H9 (cell line): ENCODE measurements at regions not wholly inside any gene's neighbourhood (a gene's known extent, or its start where the extent isn't known, plus 50 kb on each side); places are given as distances from the start of the nearest gene placed in this dataset.

Experiments
- DNase-seq: peaks from one replicate; pipeline ENCODE4 v3.0.0-alpha.2; 2017
- H2AFZ ChIP-seq: one replicate; pipeline ENCODE4 v1.6.1; 2013; ENCODE audit warnings: mild to moderate bottlenecking, low read length, control low read depth, moderate library complexity
- H2AK5ac ChIP-seq: 2 replicates; pipeline ENCODE4 v1.6.1; 2013; ENCODE audit warnings: low read length, control low read depth, mixed read lengths; ENCODE audit not compliant: insufficient read length
- H2BK120ac ChIP-seq: one replicate; pipeline ENCODE4 v1.6.1; 2013; ENCODE audit warnings: low read depth, mild to moderate bottlenecking, low read length, control low read depth, inconsistent platforms; ENCODE audit not compliant: poor library complexity, severe bottlenecking
- H2BK12ac ChIP-seq: 2 replicates; pipeline ENCODE4 v1.6.1; 2013; ENCODE audit warnings: low read length, control low read depth, mixed read lengths, low read depth; ENCODE audit not compliant: insufficient read length
- H2BK15ac ChIP-seq: 2 replicates; pipeline ENCODE4 v1.6.1; 2013; ENCODE audit warnings: low read depth, low read length, control low read depth
- H2BK20ac ChIP-seq: one replicate; pipeline ENCODE4 v1.6.1; 2013; ENCODE audit warnings: low read depth, mild to moderate bottlenecking, low read length, control low read depth, inconsistent platforms; ENCODE audit not compliant: poor library complexity, severe bottlenecking
- H2BK5ac ChIP-seq: 2 replicates; pipeline ENCODE4 v1.6.1; 2013; ENCODE audit warnings: low read length, control low read depth, mixed read lengths; ENCODE audit not compliant: insufficient read length
- H3K14ac ChIP-seq: 2 replicates; pipeline ENCODE4 v1.6.1; 2013; ENCODE audit warnings: low read length, control low read depth; ENCODE audit not compliant: insufficient read depth
- H3K18ac ChIP-seq: 2 replicates; pipeline ENCODE4 v1.6.1; 2013; ENCODE audit warnings: low read depth, mild to moderate bottlenecking, mixed read lengths, low read length, control low read depth; ENCODE audit not compliant: insufficient read length
- H3K23ac ChIP-seq: 2 replicates; pipeline ENCODE4 v1.6.1; 2013; ENCODE audit warnings: low read length, control low read depth, mixed read lengths, low read depth; ENCODE audit not compliant: insufficient read length
- H3K23me2 ChIP-seq: 2 replicates; pipeline ENCODE4 v1.6.1; 2013; ENCODE audit warnings: low read depth, mild to moderate bottlenecking, mixed read lengths, low read length, control low read depth; ENCODE audit not compliant: insufficient read length, poor library complexity, severe bottlenecking
- H3K27ac ChIP-seq: 2 replicates; pipeline ENCODE4 v1.5.1; 2013; ENCODE audit warnings: low read length, control low read depth, mixed read lengths, low read depth; ENCODE audit not compliant: insufficient read length
- H3K27me3 ChIP-seq: 2 replicates; pipeline ENCODE4 v1.6.1; 2013; ENCODE audit warnings: low read length, control low read depth, inconsistent platforms; ENCODE audit not compliant: insufficient read depth
- H3K4ac ChIP-seq: 2 replicates; pipeline ENCODE4 v1.6.1; 2013; ENCODE audit warnings: low read depth, mild to moderate bottlenecking, control low read depth, inconsistent platforms, low read length, moderate library complexity
- H3K4me1 ChIP-seq: 2 replicates; pipeline ENCODE4 v1.6.1; 2013; ENCODE audit warnings: low read length, control low read depth, inconsistent platforms; ENCODE audit not compliant: insufficient read depth
- H3K4me2 ChIP-seq: 2 replicates; pipeline ENCODE4 v1.6.1; 2013; ENCODE audit warnings: low read length, control low read depth, mixed read lengths; ENCODE audit not compliant: insufficient read length, insufficient read depth
- H3K56ac ChIP-seq: 2 replicates; pipeline ENCODE4 v1.6.1; 2013; ENCODE audit warnings: low read depth, mild to moderate bottlenecking, mixed read lengths, low read length, control low read depth; ENCODE audit not compliant: insufficient read length
- H3K79me1 ChIP-seq: 2 replicates; pipeline ENCODE4 v1.6.1; 2013; ENCODE audit warnings: low read depth, mild to moderate bottlenecking, moderate library complexity, low read length, control low read depth, inconsistent platforms; ENCODE audit not compliant: insufficient read depth, poor library complexity, severe bottlenecking
- H3K79me2 ChIP-seq: 2 replicates; pipeline ENCODE4 v1.6.1; 2013; ENCODE audit warnings: low read length, control low read depth, inconsistent platforms; ENCODE audit not compliant: insufficient read depth
- H3K9ac ChIP-seq: 2 replicates; pipeline ENCODE4 v1.6.1; 2013; ENCODE audit warnings: low read length, control low read depth, mixed read lengths; ENCODE audit not compliant: insufficient read length; ENCODE audit errors: extremely low read depth
- H3K9me3 ChIP-seq: one replicate; pipeline ENCODE4 v1.6.1; 2013; ENCODE audit warnings: low read depth, low read length, inconsistent platforms; ENCODE audit not compliant: control insufficient read depth
- H3T11ph ChIP-seq: one replicate; pipeline ENCODE4 v1.6.1; 2013; ENCODE audit warnings: mild to moderate bottlenecking, low read length, control low read depth, inconsistent platforms
- H4K20me1 ChIP-seq: one replicate; pipeline ENCODE4 v1.6.1; 2013; ENCODE audit not compliant: control insufficient read depth, insufficient read length, insufficient read depth
- H4K5ac ChIP-seq: 2 replicates; pipeline ENCODE4 v1.6.1; 2013; ENCODE audit warnings: low read depth, mild to moderate bottlenecking, mixed read lengths, low read length, control low read depth; ENCODE audit not compliant: insufficient read length
- H4K8ac ChIP-seq: replicated peaks from 2 replicates; pipeline ENCODE4 v1.6.1; 2013; ENCODE audit warnings: low read length, control low read depth, mixed read lengths, low read depth; ENCODE audit not compliant: insufficient read length
- H4K91ac ChIP-seq: 2 replicates; pipeline ENCODE4 v1.6.1; 2013; ENCODE audit warnings: low read depth, mild to moderate bottlenecking, moderate library complexity, mixed read lengths, low read length, control low read depth; ENCODE audit not compliant: insufficient read length
- H3K27ac Mint-ChIP-seq, 3 experiments: 2 replicates in 2 of 3; 3 replicates in 1 of 3; pipeline ENCODE4 v1.8.0; 2020 to 2021; ENCODE audit warnings: mixed read lengths in 3 of 3, mild to moderate bottlenecking in 1 of 3, moderate library complexity in 1 of 3
- H3K27me3 Mint-ChIP-seq: 2 replicates; pipeline ENCODE4 v1.8.0; 2021; ENCODE audit warnings: low read depth, mild to moderate bottlenecking, moderate library complexity, mixed read lengths
- H3K36me3 Mint-ChIP-seq, 3 experiments: 2 replicates in 2 of 3; 3 replicates in 1 of 3; pipeline ENCODE4 v1.8.0; 2020 to 2021; ENCODE audit warnings: low read depth in 3 of 3, mixed read lengths in 3 of 3; ENCODE audit not compliant: insufficient read depth in 1 of 3
- H3K4me1 Mint-ChIP-seq, 2 experiments: 2 replicates each; pipeline ENCODE4 v1.8.0; 2020; ENCODE audit warnings: mixed read lengths in 2 of 2
- H3K4me3 Mint-ChIP-seq, 2 experiments: 2 replicates in 1 of 2; 3 replicates in 1 of 2; pipeline ENCODE4 v1.8.0; 2020 to 2021; ENCODE audit warnings: mild to moderate bottlenecking in 2 of 2, mixed read lengths in 2 of 2, moderate library complexity in 1 of 2
- H3K9me3 Mint-ChIP-seq, 2 experiments: 2 replicates in 1 of 2; 3 replicates in 1 of 2; pipeline ENCODE4 v1.8.0; 2020; ENCODE audit warnings: mild to moderate bottlenecking in 2 of 2, mixed read lengths in 2 of 2, moderate library complexity in 1 of 2
- WGBS: extraction: QIAGEN DNeasy Blood & Tissue Kit; methylation state at CpG from one replicate; pipeline ENCODE4 v1.1.7; 2013; ENCODE audit warnings: missing lambda C conversion rate, low lambda C conversion rate, mixed read lengths; ENCODE audit not compliant: insufficient read length; ENCODE audit errors: extremely low coverage; 5-methylcytosine and 5-hydroxymethylcytosine counted together
- TF ChIP-seq, protein P1 (sequence below): fragments of 200-600 bp; sonication (generic); conservative IDR thresholded peaks from 3 replicates; pipeline ENCODE4 v1.8.0; 2021; ENCODE audit warnings: antibody characterized with exemption, mild to moderate bottlenecking

DNA sequence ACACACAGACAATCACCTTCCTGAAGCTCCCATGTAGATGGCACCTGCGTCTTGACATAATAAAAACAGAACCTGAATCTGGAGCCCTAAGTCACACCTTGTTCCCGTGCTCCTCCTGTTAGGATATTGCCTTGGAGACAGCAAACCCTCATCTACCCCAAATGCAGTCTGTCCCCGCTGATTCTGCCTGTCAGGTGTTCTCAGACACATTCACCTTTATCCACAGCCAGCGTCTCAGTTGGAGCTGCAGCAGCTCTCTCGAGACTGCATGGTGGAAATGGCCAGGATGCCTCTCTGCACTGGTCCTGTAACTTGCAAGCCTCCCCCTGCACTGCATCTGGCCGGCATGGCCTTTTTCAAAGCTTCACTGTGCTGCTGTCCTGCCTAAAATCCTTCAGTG, 218.0 kb upstream of the ZNF32 start:
- Histone ChIP-seq H2BK12ac (no peak overlapping the region), H2BK20ac (no peak overlapping the region), H2BK15ac (no peak overlapping the region), H3K14ac (no peak overlapping the region), H3K79me2 (no peaks in the 10 kb centered on the region), H3K27ac (no peak overlapping the region), H4K8ac (no peak overlapping the region), H3K4me1 (no peaks in the 10 kb centered on the region), H4K91ac (no peak overlapping the region), H3K23me2 (no peaks in the 10 kb centered on the region), H3K23ac (no peak overlapping the region), H2AFZ (no peak overlapping the region), H4K20me1 (no peaks in the 10 kb centered on the region), H3K18ac (no peak overlapping the region), H2BK120ac (no peak overlapping the region), H2AK5ac (no peak overlapping the region), H2BK5ac (no peak overlapping the region), H4K5ac (no peak overlapping the region), H3K79me1 (no peaks in the 10 kb centered on the region), H3K4me2 (no peak overlapping the region), H3T11ph (no peak overlapping the region), H3K4ac (no peak overlapping the region), H3K9me3 (no peaks in the 10 kb centered on the region), H3K56ac (no peak overlapping the region), H3K9ac (no peak overlapping the region), H3K27me3 (no peaks in the 10 kb centered on the region)
- no peaks in the 10 kb centered on the region for H3K36me3 Mint-ChIP-seq
- no peak for DNase-seq
- no peak overlapping the region for H3K4me3 Mint-ChIP-seq
- H3K4me1 Mint-ChIP-seq, result peaks cover 0 to 2% of the 10 kb centered on the region in 2 experiments; a peak in 1 of 4 replicates
- TF ChIP-seq, protein P1, sequence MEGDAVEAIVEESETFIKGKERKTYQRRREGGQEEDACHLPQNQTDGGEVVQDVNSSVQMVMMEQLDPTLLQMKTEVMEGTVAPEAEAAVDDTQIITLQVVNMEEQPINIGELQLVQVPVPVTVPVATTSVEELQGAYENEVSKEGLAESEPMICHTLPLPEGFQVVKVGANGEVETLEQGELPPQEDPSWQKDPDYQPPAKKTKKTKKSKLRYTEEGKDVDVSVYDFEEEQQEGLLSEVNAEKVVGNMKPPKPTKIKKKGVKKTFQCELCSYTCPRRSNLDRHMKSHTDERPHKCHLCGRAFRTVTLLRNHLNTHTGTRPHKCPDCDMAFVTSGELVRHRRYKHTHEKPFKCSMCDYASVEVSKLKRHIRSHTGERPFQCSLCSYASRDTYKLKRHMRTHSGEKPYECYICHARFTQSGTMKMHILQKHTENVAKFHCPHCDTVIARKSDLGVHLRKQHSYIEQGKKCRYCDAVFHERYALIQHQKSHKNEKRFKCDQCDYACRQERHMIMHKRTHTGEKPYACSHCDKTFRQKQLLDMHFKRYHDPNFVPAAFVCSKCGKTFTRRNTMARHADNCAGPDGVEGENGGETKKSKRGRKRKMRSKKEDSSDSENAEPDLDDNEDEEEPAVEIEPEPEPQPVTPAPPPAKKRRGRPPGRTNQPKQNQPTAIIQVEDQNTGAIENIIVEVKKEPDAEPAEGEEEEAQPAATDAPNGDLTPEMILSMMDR, result no peak
- no peak overlapping the region for H3K27ac Mint-ChIP-seq
- WGBS, result no CpG with 5 or more reads among the region's 6 CpGs
- no peaks in the 10 kb centered on the region for H3K9me3 Mint-ChIP-seq
- H3K27me3 Mint-ChIP-seq, result peaks cover 4% of the 10 kb centered on the region
